ENCODE measurements at regions not wholly inside any gene's neighbourhood (a gene's known extent, or its start where the extent isn't known, plus 50 kb on each side); places are given as distances from the start of the nearest gene placed in this dataset.

GRCh38 chr3:106809623-106810299 is 567.5 kb upstream of the CCDC54 start:
- TF ChIP-seq CSDC2 (CRISPR knock-in tag; IDR thresholded peaks at IDR 0.05) (no peak), ESRRG (CRISPR knock-in tag; IDR thresholded peaks at IDR 0.05) (no peak), TOX (CRISPR knock-in tag; IDR thresholded peaks at IDR 0.05; ENCODE audit: borderline replicate concordance) (no peak), ZFP3 (CRISPR knock-in tag; IDR thresholded peaks at IDR 0.05) (no peak), ZC3H10 (CRISPR knock-in tag; IDR thresholded peaks at IDR 0.05) (no peak), ZNF8 (CRISPR knock-in tag; IDR thresholded peaks at IDR 0.05) (no peak), PPARA (CRISPR knock-in tag; IDR thresholded peaks at IDR 0.05; ENCODE audit: borderline replicate concordance) (no peak)
- TF ChIP-seq, protein P1, sequence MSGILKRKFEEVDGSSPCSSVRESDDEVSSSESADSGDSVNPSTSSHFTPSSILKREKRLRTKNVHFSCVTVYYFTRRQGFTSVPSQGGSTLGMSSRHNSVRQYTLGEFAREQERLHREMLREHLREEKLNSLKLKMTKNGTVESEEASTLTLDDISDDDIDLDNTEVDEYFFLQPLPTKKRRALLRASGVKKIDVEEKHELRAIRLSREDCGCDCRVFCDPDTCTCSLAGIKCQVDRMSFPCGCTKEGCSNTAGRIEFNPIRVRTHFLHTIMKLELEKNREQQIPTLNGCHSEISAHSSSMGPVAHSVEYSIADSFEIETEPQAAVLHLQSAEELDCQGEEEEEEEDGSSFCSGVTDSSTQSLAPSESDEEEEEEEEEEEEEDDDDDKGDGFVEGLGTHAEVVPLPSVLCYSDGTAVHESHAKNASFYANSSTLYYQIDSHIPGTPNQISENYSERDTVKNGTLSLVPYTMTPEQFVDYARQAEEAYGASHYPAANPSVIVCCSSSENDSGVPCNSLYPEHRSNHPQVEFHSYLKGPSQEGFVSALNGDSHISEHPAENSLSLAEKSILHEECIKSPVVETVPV (CRISPR knock-in tag; IDR thresholded peaks at IDR 0.05): no peak
- TF ChIP-seq, protein P2, sequence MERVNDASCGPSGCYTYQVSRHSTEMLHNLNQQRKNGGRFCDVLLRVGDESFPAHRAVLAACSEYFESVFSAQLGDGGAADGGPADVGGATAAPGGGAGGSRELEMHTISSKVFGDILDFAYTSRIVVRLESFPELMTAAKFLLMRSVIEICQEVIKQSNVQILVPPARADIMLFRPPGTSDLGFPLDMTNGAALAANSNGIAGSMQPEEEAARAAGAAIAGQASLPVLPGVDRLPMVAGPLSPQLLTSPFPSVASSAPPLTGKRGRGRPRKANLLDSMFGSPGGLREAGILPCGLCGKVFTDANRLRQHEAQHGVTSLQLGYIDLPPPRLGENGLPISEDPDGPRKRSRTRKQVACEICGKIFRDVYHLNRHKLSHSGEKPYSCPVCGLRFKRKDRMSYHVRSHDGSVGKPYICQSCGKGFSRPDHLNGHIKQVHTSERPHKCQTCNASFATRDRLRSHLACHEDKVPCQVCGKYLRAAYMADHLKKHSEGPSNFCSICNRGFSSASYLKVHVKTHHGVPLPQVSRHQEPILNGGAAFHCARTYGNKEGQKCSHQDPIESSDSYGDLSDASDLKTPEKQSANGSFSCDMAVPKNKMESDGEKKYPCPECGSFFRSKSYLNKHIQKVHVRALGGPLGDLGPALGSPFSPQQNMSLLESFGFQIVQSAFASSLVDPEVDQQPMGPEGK (CRISPR knock-in tag; IDR thresholded peaks at IDR 0.05; ENCODE audit: borderline replicate concordance): no peak
- no peak for ATAC-seq

DNA sequence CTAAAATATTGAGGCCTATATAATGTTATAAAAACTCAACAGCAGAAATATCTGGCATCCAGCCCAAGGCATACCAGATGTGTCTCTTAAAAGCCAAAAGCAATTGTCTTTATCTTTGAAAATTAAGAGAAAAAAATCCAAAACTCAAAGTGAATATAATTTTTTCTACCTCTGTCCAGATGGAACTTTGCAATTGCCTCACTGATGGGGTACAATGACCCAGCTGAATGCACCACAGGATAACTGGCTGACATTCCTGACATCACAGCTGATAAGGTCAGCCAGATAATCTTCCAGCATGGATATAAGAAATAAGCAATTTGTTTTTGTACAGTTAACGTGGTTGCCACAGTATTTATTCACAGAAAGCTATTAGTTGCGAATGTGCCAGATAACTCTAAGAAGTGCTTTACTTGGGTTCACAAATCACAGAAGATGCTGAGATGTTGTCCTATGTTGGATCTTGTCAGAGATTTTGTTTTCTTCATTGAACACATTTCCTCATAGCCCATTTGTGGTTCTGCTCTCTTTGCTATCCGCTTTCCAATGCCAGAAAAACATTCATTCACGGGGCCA is 566.9 kb upstream of the CCDC54 start:
- ATAC-seq: peak; percentile 25; the same call in 2 of the 3 replicates
- TF ChIP-seq, protein P3, sequence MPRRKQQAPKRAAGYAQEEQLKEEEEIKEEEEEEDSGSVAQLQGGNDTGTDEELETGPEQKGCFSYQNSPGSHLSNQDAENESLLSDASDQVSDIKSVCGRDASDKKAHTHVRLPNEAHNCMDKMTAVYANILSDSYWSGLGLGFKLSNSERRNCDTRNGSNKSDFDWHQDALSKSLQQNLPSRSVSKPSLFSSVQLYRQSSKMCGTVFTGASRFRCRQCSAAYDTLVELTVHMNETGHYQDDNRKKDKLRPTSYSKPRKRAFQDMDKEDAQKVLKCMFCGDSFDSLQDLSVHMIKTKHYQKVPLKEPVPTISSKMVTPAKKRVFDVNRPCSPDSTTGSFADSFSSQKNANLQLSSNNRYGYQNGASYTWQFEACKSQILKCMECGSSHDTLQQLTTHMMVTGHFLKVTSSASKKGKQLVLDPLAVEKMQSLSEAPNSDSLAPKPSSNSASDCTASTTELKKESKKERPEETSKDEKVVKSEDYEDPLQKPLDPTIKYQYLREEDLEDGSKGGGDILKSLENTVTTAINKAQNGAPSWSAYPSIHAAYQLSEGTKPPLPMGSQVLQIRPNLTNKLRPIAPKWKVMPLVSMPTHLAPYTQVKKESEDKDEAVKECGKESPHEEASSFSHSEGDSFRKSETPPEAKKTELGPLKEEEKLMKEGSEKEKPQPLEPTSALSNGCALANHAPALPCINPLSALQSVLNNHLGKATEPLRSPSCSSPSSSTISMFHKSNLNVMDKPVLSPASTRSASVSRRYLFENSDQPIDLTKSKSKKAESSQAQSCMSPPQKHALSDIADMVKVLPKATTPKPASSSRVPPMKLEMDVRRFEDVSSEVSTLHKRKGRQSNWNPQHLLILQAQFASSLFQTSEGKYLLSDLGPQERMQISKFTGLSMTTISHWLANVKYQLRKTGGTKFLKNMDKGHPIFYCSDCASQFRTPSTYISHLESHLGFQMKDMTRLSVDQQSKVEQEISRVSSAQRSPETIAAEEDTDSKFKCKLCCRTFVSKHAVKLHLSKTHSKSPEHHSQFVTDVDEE (CRISPR knock-in tag; IDR thresholded peaks at IDR 0.05): 0 out of 2 replicates have a peak, but pooled peaks have one; percentile 38
- TF ChIP-seq ZNF565 (CRISPR knock-in tag; conservative IDR thresholded peaks at IDR 0.05; ENCODE audit: low read depth): no peak
- no peak for TF ChIP-seq ESRRG (CRISPR knock-in tag; IDR thresholded peaks at IDR 0.05)
- TF ChIP-seq, protein P2 (CRISPR knock-in tag; IDR thresholded peaks at IDR 0.05; ENCODE audit: borderline replicate concordance): no peak
- TF ChIP-seq TCF4 (CRISPR knock-in tag; IDR thresholded peaks at IDR 0.05; ENCODE audit: borderline replicate concordance): peak; percentile 73
- TF ChIP-seq, protein P1 (CRISPR knock-in tag; IDR thresholded peaks at IDR 0.05): no peak
- no peak for TF ChIP-seq CSDC2 (CRISPR knock-in tag; IDR thresholded peaks at IDR 0.05)

DNA sequence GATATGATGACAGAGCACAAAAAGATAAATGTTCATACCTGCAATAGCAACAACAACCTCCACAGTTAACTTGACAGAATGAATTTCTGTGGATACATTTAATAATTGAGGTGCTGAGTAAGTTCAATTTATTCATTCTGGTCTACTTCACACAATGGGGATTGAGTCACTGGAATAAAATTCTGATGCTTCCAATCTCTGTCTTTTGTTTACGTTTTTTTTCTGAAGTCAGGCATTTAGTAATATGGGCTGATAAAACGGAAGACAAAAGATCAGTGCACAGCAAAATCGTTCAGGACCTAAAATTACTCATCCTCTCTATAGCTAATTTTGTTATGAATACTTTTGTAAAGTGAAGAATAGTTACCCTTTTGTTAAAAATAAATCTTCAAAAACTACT is 565.9 kb upstream of the CCDC54 start:
- ATAC-seq: no peak; the same call in 2 of the 3 replicates
- no peak for TF ChIP-seq ZFP3 (CRISPR knock-in tag; IDR thresholded peaks at IDR 0.05)
- TF ChIP-seq TOX (CRISPR knock-in tag; IDR thresholded peaks at IDR 0.05; ENCODE audit: borderline replicate concordance): no peak
- TF ChIP-seq ZNF70 (CRISPR knock-in tag; IDR thresholded peaks at IDR 0.05): no peak
- TF ChIP-seq, protein P2 (CRISPR knock-in tag; IDR thresholded peaks at IDR 0.05; ENCODE audit: borderline replicate concordance): no peak
- no peak for TF ChIP-seq BACH2 (CRISPR knock-in tag; IDR thresholded peaks at IDR 0.05; ENCODE audit: borderline replicate concordance)
- TF ChIP-seq ARNTL (CRISPR knock-in tag; IDR thresholded peaks at IDR 0.05; ENCODE audit: borderline replicate concordance, low read depth): no peak
- TF ChIP-seq ESRRG (CRISPR knock-in tag; IDR thresholded peaks at IDR 0.05): no peak
- TF ChIP-seq OSR1 (CRISPR knock-in tag; IDR thresholded peaks at IDR 0.05): no peak
- TF ChIP-seq, protein P4, sequence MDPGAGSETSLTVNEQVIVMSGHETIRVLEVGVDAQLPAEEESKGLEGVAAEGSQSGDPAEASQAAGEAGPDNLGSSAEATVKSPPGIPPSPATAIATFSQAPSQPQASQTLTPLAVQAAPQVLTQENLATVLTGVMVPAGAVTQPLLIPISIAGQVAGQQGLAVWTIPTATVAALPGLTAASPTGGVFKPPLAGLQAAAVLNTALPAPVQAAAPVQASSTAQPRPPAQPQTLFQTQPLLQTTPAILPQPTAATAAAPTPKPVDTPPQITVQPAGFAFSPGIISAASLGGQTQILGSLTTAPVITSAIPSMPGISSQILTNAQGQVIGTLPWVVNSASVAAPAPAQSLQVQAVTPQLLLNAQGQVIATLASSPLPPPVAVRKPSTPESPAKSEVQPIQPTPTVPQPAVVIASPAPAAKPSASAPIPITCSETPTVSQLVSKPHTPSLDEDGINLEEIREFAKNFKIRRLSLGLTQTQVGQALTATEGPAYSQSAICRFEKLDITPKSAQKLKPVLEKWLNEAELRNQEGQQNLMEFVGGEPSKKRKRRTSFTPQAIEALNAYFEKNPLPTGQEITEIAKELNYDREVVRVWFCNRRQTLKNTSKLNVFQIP (CRISPR knock-in tag; IDR thresholded peaks at IDR 0.05; ENCODE audit: borderline replicate concordance, low read depth): no peak
- no peak for TF ChIP-seq ZNF8 (CRISPR knock-in tag; IDR thresholded peaks at IDR 0.05)
- TF ChIP-seq, protein P5, sequence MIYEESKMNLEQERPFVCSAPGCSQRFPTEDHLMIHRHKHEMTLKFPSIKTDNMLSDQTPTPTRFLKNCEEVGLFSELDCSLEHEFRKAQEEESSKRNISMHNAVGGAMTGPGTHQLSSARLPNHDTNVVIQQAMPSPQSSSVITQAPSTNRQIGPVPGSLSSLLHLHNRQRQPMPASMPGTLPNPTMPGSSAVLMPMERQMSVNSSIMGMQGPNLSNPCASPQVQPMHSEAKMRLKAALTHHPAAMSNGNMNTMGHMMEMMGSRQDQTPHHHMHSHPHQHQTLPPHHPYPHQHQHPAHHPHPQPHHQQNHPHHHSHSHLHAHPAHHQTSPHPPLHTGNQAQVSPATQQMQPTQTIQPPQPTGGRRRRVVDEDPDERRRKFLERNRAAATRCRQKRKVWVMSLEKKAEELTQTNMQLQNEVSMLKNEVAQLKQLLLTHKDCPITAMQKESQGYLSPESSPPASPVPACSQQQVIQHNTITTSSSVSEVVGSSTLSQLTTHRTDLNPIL (CRISPR knock-in tag; IDR thresholded peaks at IDR 0.05; ENCODE audit: low read depth): no peak
- no peak for TF ChIP-seq SNAI2 (CRISPR knock-in tag; IDR thresholded peaks at IDR 0.05)

All from SK-N-SH treated with all-trans-retinoic acid at 6 μM for 48 hours (cell line).